Testis (tissue), 2 donors: ENCODE measurements at regions not wholly inside any gene's neighbourhood (a gene's known extent, or its start where the extent isn't known, plus 50 kb on each side); places are given as distances from the start of the nearest gene placed in this dataset.

Experiments
- DNase-seq: peaks from one replicate; pipeline ENCODE4 v3.0.0-alpha.2; 2019
- H3K27ac ChIP-seq, 2 donors: fragments of 200-600 bp; sonication (generic); one replicate each; pipeline ENCODE4 v1.5.1; 2019
- H3K27me3 ChIP-seq: fragments of 200-600 bp; sonication (generic); one replicate; pipeline ENCODE4 v1.5.1; 2019
- H3K36me3 ChIP-seq: fragments of 200-600 bp; sonication (generic); one replicate; pipeline ENCODE4 v1.5.1; 2017; ENCODE audit warnings: low read depth; ENCODE audit errors: missing control alignments
- H3K4me1 ChIP-seq: fragments of 200-600 bp; sonication (generic); one replicate; pipeline ENCODE4 v1.5.1; 2019
- H3K4me3 ChIP-seq, 2 donors: fragments of 200-600 bp; sonication (generic); one replicate each; pipeline ENCODE4 v1.5.1; 2017 to 2019
- H3K9me3 ChIP-seq: fragments of 200-600 bp; sonication (generic); one replicate; pipeline ENCODE4 v1.5.1; 2017
- CTCF ChIP-seq, 3 experiments: fragments of 450-650 bp in 2 of 3; fragments of 200-600 bp in 1 of 3; sonication (generic) in 1 of 3; IDR thresholded peaks; one replicate each; pipeline ENCODE4 v1.5.1; 2016 to 2019; ENCODE audit warnings: antibody characterized with exemption in 3 of 3, mild to moderate bottlenecking in 2 of 3, moderate library complexity in 1 of 3
- POLR2A ChIP-seq: fragments of 450-650 bp; IDR thresholded peaks from one replicate; pipeline ENCODE4 v1.6.1; 2017; ENCODE audit warnings: antibody characterized with exemption, mild to moderate bottlenecking, moderate library complexity
- WGBS, 2 donors: methylation state at CpG; one replicate each; pipeline ENCODE4 v1.1.5; 2018; 5-methylcytosine and 5-hydroxymethylcytosine counted together
- intact Hi-C: fragments of 100-400 bp; cut with DNase I; formaldehyde crosslinking; loops from one replicate; pipeline ENCODE4 v1.15.1; 2023; ENCODE audit warnings: low total_unique reads

GRCh38 chr15:87735522-87735921 is 521.0 kb downstream of the NTRK3 start:
- intact Hi-C loops: no loop called here
- Histone ChIP-seq H3K36me3 (no peaks in the 10 kb centered on the region), H3K27ac (no peak overlapping the region), H3K9me3 (no peaks in the 10 kb centered on the region), H3K4me3 (no peak overlapping the region), H3K27me3 (no peaks in the 10 kb centered on the region), H3K4me1 (peaks cover 4% of the 10 kb centered on the region)
- TF ChIP-seq POLR2A (no peak), CTCF (IDR thresholded peaks at IDR 0.05) (no peak)
- DNase-seq: no peak
- 55 to 64% methylated on average over 8 of the region's 8 CpGs for WGBS, 2 donors

DNA sequence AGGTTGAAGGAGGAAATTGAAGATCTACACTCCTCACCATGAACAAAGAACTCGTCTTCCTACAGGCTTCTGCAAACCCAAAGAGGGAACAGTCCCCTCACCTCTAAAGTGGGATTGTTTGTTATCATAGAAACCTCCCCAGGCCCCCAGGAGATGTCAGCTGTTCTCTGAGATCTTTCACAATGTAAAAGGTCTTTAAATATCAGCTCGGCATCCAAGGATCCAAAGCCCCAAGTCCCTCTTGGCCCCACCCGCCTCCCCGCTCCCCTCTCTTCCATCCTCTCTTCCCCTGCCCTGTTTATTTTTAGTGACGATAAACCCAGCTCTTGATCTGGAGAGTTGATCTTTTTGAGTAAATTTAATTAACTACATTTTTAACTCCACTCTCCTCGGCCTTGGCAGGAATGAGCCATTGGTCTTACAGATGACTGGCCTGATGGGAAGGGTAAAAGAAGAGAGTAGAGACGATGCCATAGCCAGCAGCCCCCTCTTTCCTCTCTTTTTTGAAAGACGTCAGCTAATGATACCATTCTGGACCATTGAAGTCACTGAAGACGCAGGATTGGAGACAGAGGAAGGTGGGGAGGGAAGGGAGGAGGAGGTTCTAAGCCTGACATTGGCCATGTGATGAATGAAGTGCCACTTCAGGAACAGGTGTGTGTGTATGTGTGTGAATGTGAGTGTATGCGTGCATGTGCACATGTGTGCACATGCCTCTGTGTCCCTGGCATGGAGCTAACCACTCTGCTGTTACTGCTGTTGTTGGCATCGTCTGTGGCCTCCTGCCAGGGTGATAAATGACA is 521.8 kb downstream of the NTRK3 start:
- DNase-seq: no peak
- Histone ChIP-seq H3K27me3 (no peaks in the 10 kb centered on the region), H3K4me1 (peaks cover 4% of the 10 kb centered on the region), H3K36me3 (no peaks in the 10 kb centered on the region), H3K4me3 (no peak overlapping the region), H3K27ac (no peak overlapping the region), H3K9me3 (no peaks in the 10 kb centered on the region)
- intact Hi-C loops: no loop called here
- 86 to 91% methylated on average over 11 of the region's 11 CpGs for WGBS, 2 donors
- TF ChIP-seq POLR2A: no peak
- TF ChIP-seq CTCF (IDR thresholded peaks at IDR 0.05): no peak

DNA sequence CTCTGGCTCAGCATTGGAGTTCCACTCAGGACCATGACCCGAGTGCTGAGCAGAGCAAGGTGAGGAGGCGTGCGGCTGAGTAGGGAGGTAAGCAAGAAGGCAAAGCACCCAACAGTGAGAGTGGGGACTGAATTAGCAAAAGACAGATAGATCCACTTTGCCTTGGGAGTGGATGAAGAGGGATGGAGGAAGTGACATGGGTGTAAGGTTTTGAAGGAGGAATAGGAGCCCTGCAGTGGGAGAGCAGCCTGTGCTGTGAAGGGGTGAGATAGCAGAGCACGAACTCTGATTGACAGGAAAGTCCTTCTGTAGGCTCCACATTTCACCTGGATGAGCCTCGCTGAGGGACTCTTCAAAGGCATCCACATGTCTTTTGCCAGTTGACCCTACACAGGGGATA is 522.6 kb downstream of the NTRK3 start:
- Histone ChIP-seq H3K9me3 (no peaks in the 10 kb centered on the region), H3K36me3 (no peaks in the 10 kb centered on the region), H3K27me3 (no peaks in the 10 kb centered on the region), H3K27ac (no peak overlapping the region), H3K4me1 (peaks cover 4% of the 10 kb centered on the region), H3K4me3 (no peak overlapping the region)
- no peak for DNase-seq
- 95 to 98% methylated on average over 5 of the region's 5 CpGs for WGBS, 2 donors
- intact Hi-C loops: no loop called here
- no peak for TF ChIP-seq POLR2A
- no peak for TF ChIP-seq CTCF (IDR thresholded peaks at IDR 0.05)

- H3K9me3 ChIP-seq: no peaks in the 10 kb centered on the region
- intact Hi-C loops: no loop called here
- no peak overlapping the region for H3K4me3 ChIP-seq
- H3K4me1 ChIP-seq: peaks cover 4% of the 10 kb centered on the region
- H3K27ac ChIP-seq: no peak overlapping the region
- WGBS, 2 donors: 48 to 66% methylated on average over 4 of the region's 4 CpGs
- TF ChIP-seq POLR2A: no peak
- no peak for TF ChIP-seq CTCF (IDR thresholded peaks at IDR 0.05)
- DNase-seq: no peak
- no peaks in the 10 kb centered on the region for H3K36me3 ChIP-seq
- H3K27me3 ChIP-seq: no peaks in the 10 kb centered on the region
Observed at GRCh38 chr15:87733541-87733941, 523.0 kb downstream of the NTRK3 start.

GRCh38 chr15:87732976-87733375 is 523.6 kb downstream of the NTRK3 start:
- H3K36me3 ChIP-seq: no peaks in the 10 kb centered on the region
- DNase-seq: no peak
- TF ChIP-seq CTCF (IDR thresholded peaks at IDR 0.05) (no peak), POLR2A (no peak)
- no peak overlapping the region for H3K4me3 ChIP-seq
- intact Hi-C loops: no loop called here
- H3K4me1 ChIP-seq: peaks cover 4% of the 10 kb centered on the region
- H3K9me3 ChIP-seq: no peaks in the 10 kb centered on the region
- no peaks in the 10 kb centered on the region for H3K27me3 ChIP-seq
- WGBS, 2 donors: 67 to 70% methylated on average over 4 of the region's 4 CpGs
- H3K27ac ChIP-seq: no peak overlapping the region
